GM18526 (cell line): ENCODE measurements at regions not wholly inside any gene's neighbourhood (a gene's known extent, or its start where the extent isn't known, plus 50 kb on each side); places are given as distances from the start of the nearest gene placed in this dataset.

Source experiments
- POLR2A ChIP-seq: IDR thresholded peaks from 3 replicates; pipeline ENCODE4 v1.6.1; 2011; ENCODE audit not compliant: insufficient read length; ENCODE audit errors: extremely low read depth

DNA sequence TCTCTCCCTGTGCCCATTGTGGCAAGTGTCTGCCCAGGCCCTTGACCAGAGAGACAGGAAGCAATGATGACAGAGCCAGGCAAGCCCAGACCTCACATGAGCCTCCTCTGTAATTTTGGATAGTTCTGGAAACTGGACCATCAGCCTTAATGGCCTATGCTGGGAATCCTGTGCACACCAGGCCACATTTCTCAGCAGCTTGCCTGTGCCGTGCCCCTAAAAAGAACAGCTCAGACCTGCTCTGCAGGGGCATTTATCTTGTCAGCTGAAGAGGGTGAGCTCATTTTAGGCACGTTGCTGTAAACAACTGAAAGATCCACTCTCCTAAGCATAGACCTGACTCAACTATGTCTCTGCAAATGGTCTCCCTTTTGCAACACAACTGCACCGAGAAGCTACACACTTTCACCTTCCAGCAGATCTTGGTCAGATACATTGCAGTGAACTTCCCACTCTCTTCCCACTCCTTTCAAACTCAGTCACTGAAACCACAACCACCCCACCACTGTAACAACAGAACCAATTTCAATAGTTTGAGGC, 53.5 kb upstream of the BACH1 start:
- no peak for TF ChIP-seq POLR2A

DNA sequence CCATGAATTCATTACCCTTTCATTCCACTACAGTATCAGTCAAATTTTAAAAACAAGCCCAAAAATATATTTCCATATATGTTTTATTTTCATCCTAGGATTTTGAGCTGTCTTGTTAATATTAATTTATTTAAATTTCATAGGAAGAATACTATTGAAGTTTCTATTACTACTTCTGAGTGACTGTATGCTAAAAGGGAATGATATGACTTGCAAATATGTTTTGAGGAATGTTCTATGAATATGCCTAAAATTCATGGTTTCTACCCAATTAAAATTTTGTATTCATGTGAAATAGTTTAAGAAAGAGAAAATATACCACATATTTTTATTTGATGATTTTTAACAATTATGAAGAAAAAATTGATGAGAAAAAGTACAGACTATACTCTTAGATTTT, 52.9 kb upstream of the BACH1 start:
- no peak for TF ChIP-seq POLR2A

GRCh38 chr21:29246614-29247013, 52.1 kb upstream of the BACH1 start:
- no peak for TF ChIP-seq POLR2A

DNA sequence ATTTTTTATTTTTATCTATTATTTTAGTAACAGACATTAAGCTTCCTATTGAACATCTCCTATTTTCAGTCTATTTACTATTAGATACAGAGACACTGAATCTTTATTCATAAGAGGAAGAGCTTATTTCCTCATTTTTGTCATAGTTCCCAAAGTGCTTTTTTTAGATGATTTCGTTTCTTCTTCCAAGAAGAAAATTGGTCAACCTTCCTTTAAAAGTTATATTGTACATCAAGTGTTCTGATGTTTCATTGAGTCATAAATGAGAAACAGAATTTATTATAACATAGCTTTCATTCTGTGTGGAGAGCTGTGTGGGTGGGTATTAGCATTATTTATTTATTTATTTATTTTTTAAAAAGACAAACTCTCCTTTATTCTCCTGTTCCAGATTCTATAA, 50.6 kb upstream of the BACH1 start:
- no peak for TF ChIP-seq POLR2A
